Neural progenitor cell (in vitro differentiated cells): ENCODE measurements at regions not wholly inside any gene's neighbourhood (a gene's known extent, or its start where the extent isn't known, plus 50 kb on each side); places are given as distances from the start of the nearest gene placed in this dataset.

Experiments
- DNase-seq: peaks from one replicate; pipeline ENCODE4 v3.0.0-alpha.2; 2016; ENCODE audit warnings: low spot score
- H2AFZ ChIP-seq: fragments of 200-600 bp; sonication (generic); replicated peaks from 2 replicates; pipeline ENCODE4 v1.6.1; 2016; ENCODE audit warnings: antibody characterized with exemption
- H3F3A ChIP-seq: fragments of 200-600 bp; sonication (generic); 2 replicates; pipeline ENCODE4 v1.6.1; 2016; ENCODE audit warnings: antibody characterized with exemption, low read depth
- H3K27ac ChIP-seq: fragments of 200-600 bp; sonication (generic); 2 replicates; pipeline ENCODE4 v1.5.1; 2016; ENCODE audit warnings: mild to moderate bottlenecking
- H3K27me3 ChIP-seq: fragments of 200-600 bp; sonication (generic); 2 replicates; pipeline ENCODE4 v1.6.1; 2016; ENCODE audit warnings: mild to moderate bottlenecking, moderate library complexity
- H3K36me3 ChIP-seq: fragments of 200-600 bp; sonication (generic); 2 replicates; pipeline ENCODE4 v1.5.1; 2016
- H3K4me1 ChIP-seq: fragments of 200-600 bp; sonication (generic); 2 replicates; pipeline ENCODE4 v1.6.1; 2016; ENCODE audit warnings: mixed run types
- H3K4me2 ChIP-seq: fragments of 200-600 bp; sonication (generic); 2 replicates; pipeline ENCODE4 v1.6.1; 2016
- H3K4me3 ChIP-seq: fragments of 200-600 bp; sonication (generic); 2 replicates; pipeline ENCODE4 v1.5.1; 2016
- H3K79me2 ChIP-seq: fragments of 200-600 bp; sonication (generic); 2 replicates; pipeline ENCODE4 v1.6.1; 2016; ENCODE audit warnings: low read depth
- H3K9ac ChIP-seq: fragments of 200-600 bp; sonication (generic); 2 replicates; pipeline ENCODE4 v1.6.1; 2016
- H3K9me3 ChIP-seq: fragments of 200-600 bp; sonication (generic); 2 replicates; pipeline ENCODE4 v1.5.1; 2016; ENCODE audit warnings: low read depth
- H4K20me1 ChIP-seq: fragments of 200-600 bp; sonication (generic); 2 replicates; pipeline ENCODE4 v1.6.1; 2016; ENCODE audit warnings: low read depth
- H3K27ac Mint-ChIP-seq: 3 replicates; pipeline ENCODE4 v1.8.0; 2021; ENCODE audit warnings: mixed read lengths
- H3K27me3 Mint-ChIP-seq: 2 replicates; pipeline ENCODE4 v1.8.0; 2022; ENCODE audit warnings: low read depth, mild to moderate bottlenecking, inconsistent platforms, moderate library complexity, mixed read lengths; ENCODE audit not compliant: insufficient read depth
- H3K36me3 Mint-ChIP-seq: 3 replicates; pipeline ENCODE4 v1.8.0; 2021; ENCODE audit warnings: mixed read lengths
- H3K4me1 Mint-ChIP-seq: 3 replicates; pipeline ENCODE4 v1.8.0; 2021; ENCODE audit warnings: mixed read lengths
- H3K4me3 Mint-ChIP-seq: 3 replicates; pipeline ENCODE4 v1.8.0; 2021; ENCODE audit warnings: mild to moderate bottlenecking, moderate library complexity, mixed read lengths
- H3K9me3 Mint-ChIP-seq: 3 replicates; pipeline ENCODE4 v1.8.0; 2020; ENCODE audit warnings: mixed read lengths
- CTCF ChIP-seq: fragments of 200-600 bp; sonication (generic); IDR thresholded peaks from 2 replicates; pipeline ENCODE4 v1.5.1; 2017; ENCODE audit warnings: antibody characterized with exemption, mild to moderate bottlenecking
- EZH2 ChIP-seq: fragments of 200-600 bp; sonication (generic); IDR thresholded peaks from 2 replicates; pipeline ENCODE4 v1.6.1; 2017; ENCODE audit warnings: antibody characterized with exemption, mild to moderate bottlenecking, moderate library complexity
- EZH2phosphoT487 ChIP-seq: fragments of 200-600 bp; sonication (generic); IDR thresholded peaks from 2 replicates; pipeline ENCODE4 v1.6.1; 2017; ENCODE audit warnings: antibody characterized with exemption

- Histone ChIP-seq H3K27me3 (no peaks in the 10 kb centered on the region), H3F3A (peaks cover 13% of the 10 kb centered on the region), H3K4me3 (peak overlapping the region; percentile 1), H3K9ac (no peak overlapping the region), H3K36me3 (no peaks in the 10 kb centered on the region), H3K4me1 (peaks cover 32% of the 10 kb centered on the region), H3K4me2 (peak overlapping the region; percentile 53), H4K20me1 (no peaks in the 10 kb centered on the region), H3K9me3 (no peaks in the 10 kb centered on the region), H3K27ac (peak overlapping the region; percentile 74), H3K79me2 (no peaks in the 10 kb centered on the region), H2AFZ (no peak overlapping the region)
- Mint-ChIP-seq H3K9me3 (peaks cover 2% of the 10 kb centered on the region), H3K27ac (peak overlapping the region; percentile 9), H3K27me3 (no peaks in the 10 kb centered on the region), H3K36me3 (no peaks in the 10 kb centered on the region), H3K4me3 (no peak overlapping the region), H3K4me1 (peaks cover 11% of the 10 kb centered on the region)
- TF ChIP-seq CTCF: no peak
- no peak for TF ChIP-seq EZH2phosphoT487
- no peak for TF ChIP-seq EZH2
- peak; percentile 52 for DNase-seq
These were observed 355.3 kb upstream of the NEGR1 start for GRCh38 chr1:72637593-72637992.

DNA sequence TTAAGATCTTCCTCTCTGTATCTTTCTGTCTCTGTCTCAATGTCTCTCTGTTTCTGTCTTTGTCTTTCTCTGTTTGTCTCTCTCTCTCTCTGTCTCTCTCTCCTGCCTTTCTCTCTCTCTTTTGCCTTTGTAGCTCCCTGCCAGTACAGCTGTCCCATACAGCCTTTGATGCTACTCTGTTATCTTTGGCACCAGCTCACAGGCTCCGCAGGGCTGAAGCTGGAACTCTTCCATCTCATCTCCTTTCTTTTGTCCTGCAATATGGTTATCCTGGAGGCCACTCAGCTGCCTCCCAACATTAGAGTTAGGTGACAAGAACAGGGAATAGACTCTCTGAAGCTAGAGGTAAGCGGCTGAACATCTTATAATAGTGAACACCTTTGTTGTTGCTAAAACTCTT, 354.3 kb upstream of the NEGR1 start:
- Mint-ChIP-seq H3K36me3 (no peaks in the 10 kb centered on the region), H3K27me3 (no peaks in the 10 kb centered on the region), H3K4me3 (no peak overlapping the region), H3K27ac (no peak overlapping the region), H3K4me1 (peaks cover 11% of the 10 kb centered on the region), H3K9me3 (peaks cover 2% of the 10 kb centered on the region)
- Histone ChIP-seq H3F3A (peaks cover 13% of the 10 kb centered on the region), H3K4me1 (peaks cover 32% of the 10 kb centered on the region), H3K4me2 (no peak overlapping the region), H3K9me3 (no peaks in the 10 kb centered on the region), H3K9ac (no peak overlapping the region), H3K27ac (peak overlapping the region; percentile 74), H4K20me1 (no peaks in the 10 kb centered on the region), H2AFZ (peak overlapping the region; percentile 88), H3K79me2 (no peaks in the 10 kb centered on the region), H3K36me3 (no peaks in the 10 kb centered on the region), H3K27me3 (no peaks in the 10 kb centered on the region), H3K4me3 (no peak overlapping the region)
- TF ChIP-seq EZH2phosphoT487 (no peak), CTCF (no peak), EZH2 (no peak)
- no peak for DNase-seq

DNA sequence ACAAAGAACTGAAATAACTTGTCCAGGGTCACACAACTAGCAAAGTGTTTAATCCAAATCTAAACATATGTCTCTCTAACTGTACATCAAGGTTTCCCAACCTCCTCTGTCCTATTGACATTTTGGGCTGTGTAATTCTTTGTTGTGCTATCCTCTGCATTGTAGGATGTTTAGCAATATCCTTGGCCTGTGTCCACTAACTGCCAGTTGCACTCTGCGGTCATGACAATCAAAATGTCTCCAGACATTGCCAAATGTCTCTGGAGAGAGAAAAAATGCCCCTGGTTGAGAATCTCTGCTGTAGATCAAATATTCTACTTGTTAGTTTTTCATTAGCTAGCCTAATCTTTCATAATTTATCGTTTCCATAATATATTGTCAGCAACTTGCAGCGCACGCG, 353.4 kb upstream of the NEGR1 start:
- Histone ChIP-seq H4K20me1 (no peaks in the 10 kb centered on the region), H3K4me3 (no peak overlapping the region), H3K27me3 (no peaks in the 10 kb centered on the region), H3F3A (peaks cover 13% of the 10 kb centered on the region), H2AFZ (no peak overlapping the region), H3K4me1 (peaks cover 32% of the 10 kb centered on the region), H3K36me3 (no peaks in the 10 kb centered on the region), H3K9me3 (no peaks in the 10 kb centered on the region), H3K9ac (no peak overlapping the region), H3K4me2 (no peak overlapping the region), H3K79me2 (no peaks in the 10 kb centered on the region), H3K27ac (no peak overlapping the region)
- Mint-ChIP-seq H3K27ac (no peak overlapping the region), H3K4me1 (peaks cover 11% of the 10 kb centered on the region), H3K9me3 (peaks cover 2% of the 10 kb centered on the region), H3K27me3 (no peaks in the 10 kb centered on the region), H3K4me3 (no peak overlapping the region), H3K36me3 (no peaks in the 10 kb centered on the region)
- no peak for DNase-seq
- TF ChIP-seq EZH2 (no peak), CTCF (no peak), EZH2phosphoT487 (no peak)
